ENCODE measurements at regions not wholly inside any gene's neighbourhood (a gene's known extent, or its start where the extent isn't known, plus 50 kb on each side); places are given as distances from the start of the nearest gene placed in this dataset.

DNA sequence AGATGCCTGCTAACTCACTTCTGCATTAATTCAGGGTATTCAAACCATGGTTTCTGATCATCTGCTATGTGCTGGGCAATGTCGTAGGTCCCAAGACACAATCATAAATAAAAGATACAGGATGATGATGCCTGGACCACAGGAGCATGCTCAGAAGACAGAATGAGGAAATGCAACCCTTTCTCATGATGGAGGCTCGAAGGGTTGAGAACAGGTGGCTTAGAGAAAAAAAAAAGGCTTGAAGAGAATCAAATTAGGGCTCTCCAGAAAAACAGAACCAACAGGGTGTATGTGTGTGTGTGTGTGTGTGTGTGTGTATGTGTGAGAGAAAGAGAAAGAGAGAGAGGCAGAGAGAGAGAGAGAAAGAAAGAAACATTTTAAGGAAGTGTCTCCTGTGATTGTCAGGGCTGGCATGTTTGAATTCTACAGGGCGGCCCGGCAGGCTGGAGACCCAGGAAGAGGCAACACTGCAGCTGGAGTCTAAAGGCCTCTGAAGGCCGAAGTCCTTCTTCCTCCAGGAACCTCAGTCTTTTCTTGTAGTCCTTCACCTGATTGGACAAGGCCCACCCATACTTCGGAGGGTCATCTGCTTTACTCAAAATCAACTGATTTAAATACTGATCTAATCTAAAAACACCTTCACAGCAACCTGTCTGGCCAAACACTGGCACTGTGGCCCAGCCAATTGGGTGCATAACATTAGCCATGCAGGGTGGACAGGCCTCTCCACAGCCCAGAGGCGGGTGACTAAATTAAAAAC lies 143.8 kb downstream of the ERMARD start:
- Histone ChIP-seq H3K27me3 (ENCODE audit: insufficient read depth, low read length, poor library complexity) (no peaks in the 10 kb centered on the region), H3K27ac (ENCODE audit: low read length) (no peak overlapping the region), H4K20me1 (ENCODE audit: insufficient read depth, low read length) (no peaks in the 10 kb centered on the region), H3K9me3 (ENCODE audit: insufficient read depth, low read length, severe bottlenecking) (no peaks in the 10 kb centered on the region), H3K4me3 (ENCODE audit: low read depth in 1 of 2, low read length in 2 of 2) (no peak overlapping the region), H3K36me3 (ENCODE audit: insufficient read depth, low read length) (no peaks in the 10 kb centered on the region), H2AFZ (ENCODE audit: low read depth, low read length) (no peak overlapping the region), H3K79me2 (ENCODE audit: insufficient read depth, low read length) (no peaks in the 10 kb centered on the region), H3K4me1 (ENCODE audit: insufficient read depth, low read length) (no peaks in the 10 kb centered on the region), H3K9ac (ENCODE audit: low read depth, low read length) (no peak overlapping the region), H3K4me2 (ENCODE audit: insufficient read depth, low read length) (no peak overlapping the region)
- TF ChIP-seq, protein P1, sequence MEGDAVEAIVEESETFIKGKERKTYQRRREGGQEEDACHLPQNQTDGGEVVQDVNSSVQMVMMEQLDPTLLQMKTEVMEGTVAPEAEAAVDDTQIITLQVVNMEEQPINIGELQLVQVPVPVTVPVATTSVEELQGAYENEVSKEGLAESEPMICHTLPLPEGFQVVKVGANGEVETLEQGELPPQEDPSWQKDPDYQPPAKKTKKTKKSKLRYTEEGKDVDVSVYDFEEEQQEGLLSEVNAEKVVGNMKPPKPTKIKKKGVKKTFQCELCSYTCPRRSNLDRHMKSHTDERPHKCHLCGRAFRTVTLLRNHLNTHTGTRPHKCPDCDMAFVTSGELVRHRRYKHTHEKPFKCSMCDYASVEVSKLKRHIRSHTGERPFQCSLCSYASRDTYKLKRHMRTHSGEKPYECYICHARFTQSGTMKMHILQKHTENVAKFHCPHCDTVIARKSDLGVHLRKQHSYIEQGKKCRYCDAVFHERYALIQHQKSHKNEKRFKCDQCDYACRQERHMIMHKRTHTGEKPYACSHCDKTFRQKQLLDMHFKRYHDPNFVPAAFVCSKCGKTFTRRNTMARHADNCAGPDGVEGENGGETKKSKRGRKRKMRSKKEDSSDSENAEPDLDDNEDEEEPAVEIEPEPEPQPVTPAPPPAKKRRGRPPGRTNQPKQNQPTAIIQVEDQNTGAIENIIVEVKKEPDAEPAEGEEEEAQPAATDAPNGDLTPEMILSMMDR (IDR thresholded peaks at IDR 0.05; ENCODE audit: borderline replicate concordance, extremely low read depth, low read length, poor library complexity, severe bottlenecking) = no peak
- no peak for TF ChIP-seq EZH2 (IDR thresholded peaks at IDR 0.05; ENCODE audit: borderline replicate concordance, low read depth, low read length, severe bottlenecking)
- no peak for ATAC-seq (ENCODE audit: insufficient read depth, low read depth)
- DNase-seq = no peak

DNA sequence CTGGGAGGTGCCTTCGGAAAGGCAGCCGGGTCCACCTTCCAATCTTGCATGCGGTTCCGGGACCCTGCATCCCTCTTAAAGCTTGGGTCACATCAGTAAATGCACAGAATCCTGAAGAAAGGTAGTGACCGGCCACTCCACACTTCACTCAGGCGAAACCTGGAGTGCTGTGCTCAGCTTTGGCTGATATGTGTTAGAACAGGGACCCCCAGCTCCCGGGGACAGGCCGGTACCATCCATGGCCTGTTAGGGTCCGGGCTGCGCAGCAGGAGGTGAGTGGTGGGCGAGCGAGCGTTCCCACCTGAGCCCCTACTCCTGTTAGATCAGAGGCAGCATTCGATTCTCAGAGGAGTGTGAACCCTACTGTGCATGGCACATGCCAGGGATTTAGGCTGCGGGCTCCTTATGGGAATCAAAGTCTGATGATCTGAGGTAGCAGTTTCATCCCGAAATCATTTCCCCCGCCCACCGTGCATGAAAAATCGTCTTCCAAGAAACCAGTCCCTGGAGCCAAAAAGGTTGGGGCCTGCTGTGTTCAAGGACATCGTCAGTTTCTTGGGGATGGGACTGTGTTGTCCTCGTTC lies 143.0 kb downstream of the ERMARD start:
- TF ChIP-seq, protein P1 (IDR thresholded peaks at IDR 0.05; ENCODE audit: borderline replicate concordance, extremely low read depth, low read length, poor library complexity, severe bottlenecking) = no peak
- no peak for TF ChIP-seq EZH2 (IDR thresholded peaks at IDR 0.05; ENCODE audit: borderline replicate concordance, low read depth, low read length, severe bottlenecking)
- no peaks in the 10 kb centered on the region for H3K79me2 ChIP-seq (ENCODE audit: insufficient read depth, low read length)
- no peaks in the 10 kb centered on the region for H3K9me3 ChIP-seq (ENCODE audit: insufficient read depth, low read length, severe bottlenecking)
- H4K20me1 ChIP-seq (ENCODE audit: insufficient read depth, low read length) = no peaks in the 10 kb centered on the region
- no peak overlapping the region for H3K9ac ChIP-seq (ENCODE audit: low read depth, low read length)
- H3K27ac ChIP-seq (ENCODE audit: low read length) = no peak overlapping the region
- ATAC-seq (ENCODE audit: insufficient read depth, low read depth) (no peak), DNase-seq (no peak)
- no peak overlapping the region for H3K4me3 ChIP-seq (ENCODE audit: low read depth in 1 of 2, low read length in 2 of 2)
- no peaks in the 10 kb centered on the region for H3K4me1 ChIP-seq (ENCODE audit: insufficient read depth, low read length)
- no peak overlapping the region for H2AFZ ChIP-seq (ENCODE audit: low read depth, low read length)
- H3K27me3 ChIP-seq (ENCODE audit: insufficient read depth, low read length, poor library complexity) = no peaks in the 10 kb centered on the region
- H3K36me3 ChIP-seq (ENCODE audit: insufficient read depth, low read length) = no peaks in the 10 kb centered on the region
- no peak overlapping the region for H3K4me2 ChIP-seq (ENCODE audit: insufficient read depth, low read length)

DNA sequence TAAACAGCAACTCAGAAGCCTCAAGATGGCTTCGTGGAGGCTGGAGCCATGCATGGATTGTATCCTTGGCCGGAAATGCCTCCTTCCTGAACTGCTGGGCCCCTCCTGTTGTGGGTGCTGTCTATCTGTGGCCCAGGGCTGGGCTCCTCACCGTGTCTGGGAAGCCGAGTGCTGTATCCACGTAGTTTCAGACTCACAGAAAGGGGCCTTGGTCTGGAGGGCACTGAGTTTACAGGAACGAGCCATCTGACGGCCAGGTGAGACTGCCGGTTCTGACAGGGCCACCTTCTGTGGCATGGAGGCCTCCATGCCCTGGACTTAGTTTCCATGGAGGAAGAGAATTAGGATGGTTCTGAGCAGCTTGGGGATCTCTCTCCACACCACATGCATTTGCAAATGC lies 142.2 kb downstream of the ERMARD start:
- ATAC-seq (ENCODE audit: insufficient read depth, low read depth) (no peak), DNase-seq (no peak)
- H3K27me3 ChIP-seq (ENCODE audit: insufficient read depth, low read length, poor library complexity) = no peaks in the 10 kb centered on the region

More for the DNA sequence above, 142.2 kb downstream of the ERMARD start:
- Histone ChIP-seq H3K4me3 (ENCODE audit: low read depth in 1 of 2, low read length in 2 of 2) (no peak overlapping the region), H3K4me1 (ENCODE audit: insufficient read depth, low read length) (no peaks in the 10 kb centered on the region), H3K27ac (ENCODE audit: low read length) (no peak overlapping the region), H4K20me1 (ENCODE audit: insufficient read depth, low read length) (no peaks in the 10 kb centered on the region), H2AFZ (ENCODE audit: low read depth, low read length) (no peak overlapping the region), H3K9ac (ENCODE audit: low read depth, low read length) (no peak overlapping the region), H3K4me2 (ENCODE audit: insufficient read depth, low read length) (no peak overlapping the region), H3K79me2 (ENCODE audit: insufficient read depth, low read length) (no peaks in the 10 kb centered on the region), H3K9me3 (ENCODE audit: insufficient read depth, low read length, severe bottlenecking) (no peaks in the 10 kb centered on the region), H3K36me3 (ENCODE audit: insufficient read depth, low read length) (no peaks in the 10 kb centered on the region)
- TF ChIP-seq, protein P1 (IDR thresholded peaks at IDR 0.05; ENCODE audit: borderline replicate concordance, extremely low read depth, low read length, poor library complexity, severe bottlenecking) = no peak
- TF ChIP-seq EZH2 (IDR thresholded peaks at IDR 0.05; ENCODE audit: borderline replicate concordance, low read depth, low read length, severe bottlenecking) = no peak

All from DND-41 (cell line).